HG03139 (cell line): ENCODE measurements at regions not wholly inside any gene's neighbourhood (a gene's known extent, or its start where the extent isn't known, plus 50 kb on each side); places are given as distances from the start of the nearest gene placed in this dataset.

Experiments used
- ATAC-seq: cut with Tn5 transposase; IDR thresholded peaks from one replicate; pipeline ENCODE4 v1.9.1; 2021; ENCODE audit not compliant: unreplicated experiment

DNA sequence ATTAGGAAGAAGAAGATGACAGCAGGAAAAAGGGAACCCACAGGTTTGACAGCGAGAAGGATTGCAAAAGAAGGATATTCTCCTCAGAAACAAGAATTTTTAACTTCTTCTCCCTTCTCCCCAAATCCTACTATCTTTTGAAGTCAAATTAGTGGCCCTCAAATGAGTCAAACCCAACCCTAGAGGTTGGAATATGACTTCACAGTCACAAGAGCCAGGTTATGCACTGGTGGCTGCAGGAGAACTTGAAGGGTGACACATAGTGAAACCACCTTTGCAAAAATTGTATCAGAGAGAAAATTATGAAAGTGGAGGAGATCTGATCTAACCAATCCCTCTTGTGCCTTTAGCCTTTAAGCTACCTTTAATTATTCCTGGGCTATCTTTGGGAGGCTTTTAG, 386.2 kb upstream of the CCDC196 start:
- ATAC-seq: no peak

DNA sequence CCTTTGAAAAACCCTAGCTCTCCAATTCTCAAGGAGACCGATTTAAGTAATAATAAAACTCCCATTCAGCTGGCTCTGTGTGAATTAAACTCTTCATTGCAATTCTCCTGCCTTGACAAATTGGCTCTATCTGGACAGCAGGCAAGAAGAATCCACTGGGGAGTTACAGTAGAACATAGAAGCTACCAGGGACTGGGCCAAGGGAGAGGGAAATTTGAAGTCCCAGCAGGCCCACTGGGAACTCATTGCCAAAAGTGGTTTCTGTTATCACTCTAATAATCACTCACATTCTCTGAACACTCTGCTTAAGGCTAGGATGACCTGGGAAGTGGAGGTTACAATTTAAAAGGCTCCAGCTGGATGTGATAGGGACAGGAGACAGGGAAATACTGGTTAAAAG, 384.5 kb upstream of the CCDC196 start:
- ATAC-seq: no peak

DNA sequence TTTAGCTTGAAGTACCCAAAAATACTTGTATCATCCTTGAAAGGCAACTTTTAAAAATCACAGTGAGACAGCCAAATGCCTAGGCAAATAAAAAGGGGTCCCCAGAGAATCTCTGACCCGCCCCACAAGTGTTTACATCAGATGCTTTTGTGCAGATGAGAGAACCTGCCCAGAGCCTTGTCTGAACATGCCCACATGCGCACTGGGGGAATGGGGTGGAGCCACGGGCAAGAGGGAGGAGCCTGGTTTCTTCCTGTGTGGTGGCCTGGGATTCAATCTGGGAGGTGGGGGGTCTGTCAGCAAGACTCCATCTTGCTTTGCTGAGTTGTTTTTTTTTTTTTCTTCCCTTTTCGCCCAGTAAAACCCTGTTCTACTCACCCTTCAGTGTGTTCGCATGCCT, 381.7 kb upstream of the CCDC196 start:
- ATAC-seq: no peak

DNA sequence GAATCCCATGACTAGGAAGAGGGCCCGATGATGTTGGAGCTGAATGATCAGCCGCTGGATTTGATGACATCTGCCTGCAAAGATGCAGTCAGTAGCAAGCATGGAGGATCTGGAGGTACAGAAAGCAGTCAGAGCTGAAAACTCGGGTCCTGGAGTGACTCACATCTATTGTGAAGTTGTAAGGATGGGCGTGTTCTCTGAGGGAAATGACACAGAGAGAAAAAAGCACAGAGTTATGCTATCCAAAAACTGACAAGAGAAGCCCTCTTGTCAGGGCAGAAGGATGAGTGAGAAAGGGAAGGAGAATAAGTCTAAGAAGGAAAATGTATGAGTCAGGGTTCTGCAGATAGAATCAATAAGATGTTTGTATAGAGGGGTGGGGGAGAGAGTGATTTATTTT, 380.4 kb upstream of the CCDC196 start:
- ATAC-seq: no peak

DNA sequence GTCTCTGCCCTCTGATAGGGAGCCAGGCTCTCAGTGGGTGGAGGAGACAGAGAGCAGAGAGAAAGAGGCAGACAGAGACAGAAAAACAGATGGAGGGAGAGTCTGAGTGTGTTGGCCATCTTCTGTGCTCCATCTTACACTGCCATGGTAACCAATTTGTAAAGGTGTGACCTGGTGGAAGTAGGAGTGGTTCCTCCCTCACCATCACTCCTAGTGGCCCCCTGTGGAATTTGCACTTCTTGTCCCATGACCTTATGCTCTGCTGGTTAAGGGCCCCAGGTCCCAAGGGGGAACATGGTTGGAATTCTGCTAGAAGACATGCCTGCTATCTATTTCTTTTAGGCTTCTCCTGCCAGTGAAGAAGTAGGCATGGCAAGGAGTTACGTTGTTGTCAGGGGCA, 376.7 kb upstream of the CCDC196 start:
- no peak for ATAC-seq

DNA sequence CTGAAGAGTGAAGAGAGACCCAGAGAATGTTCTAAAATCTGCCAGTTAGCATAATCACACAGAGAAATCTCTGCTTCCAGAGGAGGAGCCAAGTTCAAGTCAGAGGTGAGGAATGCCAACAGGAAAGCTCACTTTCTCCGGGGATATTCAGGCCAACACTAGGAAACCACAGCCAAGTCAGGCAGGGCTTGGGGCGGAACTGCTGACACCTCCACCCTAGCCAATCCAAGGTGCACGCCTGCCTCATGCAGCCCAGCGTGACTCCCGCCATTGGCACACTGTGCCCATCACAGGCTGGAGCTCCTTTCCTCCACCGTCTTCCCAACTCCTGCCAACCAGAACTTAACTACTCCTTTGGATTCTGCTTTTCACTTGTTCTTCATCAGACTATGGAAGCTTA, 374.3 kb upstream of the CCDC196 start:
- ATAC-seq: no peak

DNA sequence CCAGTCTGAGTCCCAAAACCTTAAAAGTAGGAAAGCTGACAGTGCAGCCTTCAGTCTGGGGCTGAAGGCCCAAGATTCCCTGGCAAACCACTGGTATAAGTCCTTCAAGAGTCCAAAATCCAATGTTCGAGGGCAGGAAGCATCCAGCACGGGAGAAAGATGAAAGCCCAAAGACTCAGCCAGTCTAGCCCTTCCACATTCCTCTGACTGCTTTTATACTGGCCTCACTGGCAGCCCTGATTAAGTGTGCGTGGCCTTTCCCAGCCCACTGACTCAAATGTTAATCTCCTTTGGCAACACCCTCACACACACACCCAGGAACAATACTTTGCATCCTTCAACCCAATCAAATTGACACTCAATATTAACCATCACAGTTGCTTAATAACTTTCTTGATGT, 372.1 kb upstream of the CCDC196 start:
- no peak for ATAC-seq

DNA sequence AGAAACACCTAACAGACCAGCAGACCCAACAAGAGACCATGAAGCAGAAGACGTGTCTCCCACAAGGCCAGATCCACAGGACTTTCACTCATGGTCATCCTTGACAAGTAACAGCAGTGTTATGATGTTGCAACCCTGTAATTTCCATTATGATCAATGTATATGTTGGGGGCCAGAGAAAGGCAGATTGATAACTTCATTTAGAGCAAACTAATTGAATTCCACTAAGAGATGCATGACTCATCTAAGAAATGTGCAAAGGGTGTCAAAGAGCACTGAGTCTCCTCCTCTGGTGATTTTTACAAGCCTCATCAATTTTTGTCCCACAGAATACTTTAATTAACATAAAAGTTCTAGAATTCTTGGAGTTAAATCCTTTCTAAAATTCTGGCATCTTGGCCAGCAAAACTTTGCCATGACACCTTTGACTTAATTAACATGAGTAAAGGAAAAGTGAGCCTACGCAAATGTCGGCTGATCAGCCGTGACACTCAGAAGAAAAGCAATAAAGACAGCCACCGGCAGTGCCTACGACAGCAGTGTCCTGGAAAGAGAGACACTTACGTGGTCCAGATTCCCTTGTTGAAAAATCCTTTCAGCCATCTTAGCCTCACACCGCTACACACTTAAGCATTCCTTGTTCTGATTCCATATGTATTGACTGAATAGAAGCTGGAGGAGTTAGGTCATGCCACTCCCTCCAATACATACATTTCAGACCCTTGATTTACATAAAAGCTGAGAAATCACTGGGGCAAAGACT, 370.2 kb upstream of the CCDC196 start:
- no peak for ATAC-seq

DNA sequence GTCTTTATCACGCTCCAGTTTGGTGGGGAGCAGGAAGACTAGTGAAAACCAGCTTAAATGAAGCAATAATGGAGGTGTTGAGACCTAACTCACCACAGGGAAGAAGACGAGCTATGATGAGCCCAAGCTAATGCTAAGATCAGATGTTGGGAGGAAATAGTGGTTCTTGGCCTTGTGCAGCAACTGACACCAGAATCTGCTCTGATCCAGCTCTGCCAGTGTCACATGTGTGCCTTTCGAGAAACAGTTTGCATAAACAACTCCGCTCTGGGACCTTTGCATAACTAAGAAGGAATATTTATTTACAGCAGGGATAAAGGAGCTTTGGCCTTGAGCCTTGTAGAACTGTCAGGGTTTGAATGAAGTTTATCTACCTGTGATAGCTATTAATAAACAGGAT, 369.4 kb upstream of the CCDC196 start:
- ATAC-seq: no peak

DNA sequence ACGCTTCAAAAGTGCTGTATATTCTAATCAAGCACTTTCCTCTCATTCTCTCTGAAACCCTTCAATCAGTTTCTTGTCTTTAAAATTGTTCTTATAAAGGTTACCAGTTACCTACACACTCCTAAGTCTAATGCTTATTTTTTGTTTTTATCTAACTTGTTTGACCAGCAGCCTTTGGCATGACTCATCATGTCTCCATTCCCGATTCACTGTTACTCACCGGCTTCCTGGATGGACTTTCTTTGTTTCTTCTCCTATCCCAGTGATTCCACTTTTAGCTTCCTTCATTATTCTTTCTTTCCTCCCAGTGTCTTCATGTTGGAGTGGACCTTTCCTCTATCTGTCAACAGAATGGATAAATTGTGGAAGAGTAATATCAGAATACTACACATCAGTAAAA, 368.6 kb upstream of the CCDC196 start:
- ATAC-seq: no peak

DNA sequence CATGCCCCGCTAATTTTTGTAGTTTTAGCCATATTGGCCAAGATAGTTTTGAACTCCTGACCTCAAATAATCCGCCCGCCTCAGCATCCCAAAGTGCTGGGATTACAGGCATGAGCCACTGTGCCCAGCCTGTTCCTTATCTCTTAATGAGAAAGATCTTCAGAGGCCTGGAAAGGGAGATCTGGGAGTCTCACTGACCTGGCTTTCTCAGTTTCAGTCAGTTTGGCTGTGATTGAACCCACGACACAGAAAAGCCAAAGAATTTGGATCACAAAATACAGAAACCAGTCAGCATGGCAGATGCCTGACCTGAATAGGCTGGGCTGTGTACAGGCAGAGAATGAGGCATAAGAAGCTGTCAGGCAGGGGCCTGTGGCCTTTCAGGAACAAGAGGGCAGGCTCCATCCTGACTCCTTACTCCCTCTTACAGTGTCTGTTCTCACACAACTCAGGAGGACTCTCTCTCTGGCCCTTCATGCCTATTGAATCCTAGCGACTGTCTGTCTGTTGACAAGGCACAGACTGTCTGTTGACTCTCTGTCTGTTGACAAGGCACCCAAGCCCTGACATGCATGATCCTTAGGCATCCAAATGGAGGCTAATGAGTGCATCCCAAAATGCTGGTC, 366.5 kb upstream of the CCDC196 start:
- ATAC-seq: no peak

DNA sequence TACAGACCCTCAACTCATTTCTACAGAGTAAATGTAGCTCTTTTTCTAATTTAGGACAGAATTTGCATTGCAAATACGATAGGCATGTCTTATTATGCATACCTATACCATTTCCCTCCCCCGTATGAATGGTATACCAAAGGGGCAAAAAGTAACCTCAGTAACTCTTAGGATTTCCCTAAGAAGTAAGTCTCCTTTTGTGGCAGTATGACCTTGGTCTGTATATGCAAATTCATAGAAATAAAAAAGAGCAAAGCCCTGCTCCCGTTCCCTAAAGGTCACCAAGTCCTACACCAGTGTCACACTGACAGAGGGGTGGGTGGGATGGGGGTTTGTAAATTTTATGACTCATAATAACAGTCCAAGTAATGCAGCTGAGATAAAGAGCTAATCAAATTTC, 365.8 kb upstream of the CCDC196 start:
- no peak for ATAC-seq

DNA sequence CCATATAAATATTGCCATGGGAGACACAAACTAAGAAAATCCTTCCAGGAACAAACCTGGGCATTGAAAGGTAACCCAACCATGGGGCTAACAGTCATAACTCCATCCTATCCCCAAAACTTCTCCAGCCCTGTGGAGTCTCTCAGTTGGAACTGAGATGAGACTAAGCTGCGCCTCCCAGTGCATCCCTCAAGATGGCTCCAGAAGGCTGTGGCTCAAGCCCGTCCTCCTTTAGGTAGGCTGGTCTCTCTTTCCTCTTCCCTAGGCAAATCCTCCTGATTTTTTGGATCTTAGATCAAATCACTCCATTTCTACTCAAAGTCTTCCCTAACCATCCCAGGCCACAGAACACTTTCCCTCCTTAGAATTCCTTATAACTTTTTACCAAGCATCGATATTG, 364.3 kb upstream of the CCDC196 start:
- no peak for ATAC-seq

DNA sequence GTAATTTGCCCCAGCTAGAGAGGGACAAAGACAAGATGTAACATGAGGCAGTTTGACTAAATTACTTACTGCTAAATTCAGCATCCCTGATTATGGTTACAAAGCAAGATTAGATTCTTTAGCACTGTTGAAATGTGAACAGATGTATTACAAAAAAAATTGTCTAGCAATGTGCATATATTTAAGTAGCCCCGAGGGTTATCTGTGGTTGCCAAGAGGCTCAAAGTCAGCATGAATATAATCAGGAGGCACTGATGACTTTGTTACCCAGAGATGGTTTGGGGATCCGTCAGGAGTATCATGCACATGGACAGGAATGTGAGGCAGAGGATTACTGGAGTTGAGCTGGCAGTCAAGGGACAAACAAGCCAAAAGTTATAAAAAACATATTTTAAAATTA, 356.9 kb upstream of the CCDC196 start:
- no peak for ATAC-seq

DNA sequence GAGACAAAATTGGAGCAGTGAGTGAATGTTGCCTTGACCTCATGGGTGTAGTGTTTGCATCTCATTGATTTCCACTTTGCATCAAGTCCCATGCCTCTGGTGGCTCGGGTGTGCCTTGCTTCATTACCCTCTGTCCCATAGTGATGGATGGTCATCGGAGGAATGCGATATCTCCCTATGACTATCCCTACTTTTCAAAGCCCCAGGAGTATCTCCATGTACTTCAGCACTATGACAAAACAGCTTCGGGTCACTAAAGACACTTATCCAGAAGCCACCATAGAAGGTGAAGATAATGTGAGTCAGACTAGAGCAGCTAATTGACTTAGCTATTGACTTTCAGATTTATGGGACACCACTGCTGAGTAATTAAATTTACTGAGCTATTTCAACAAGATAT, 355.1 kb upstream of the CCDC196 start:
- ATAC-seq: no peak

DNA sequence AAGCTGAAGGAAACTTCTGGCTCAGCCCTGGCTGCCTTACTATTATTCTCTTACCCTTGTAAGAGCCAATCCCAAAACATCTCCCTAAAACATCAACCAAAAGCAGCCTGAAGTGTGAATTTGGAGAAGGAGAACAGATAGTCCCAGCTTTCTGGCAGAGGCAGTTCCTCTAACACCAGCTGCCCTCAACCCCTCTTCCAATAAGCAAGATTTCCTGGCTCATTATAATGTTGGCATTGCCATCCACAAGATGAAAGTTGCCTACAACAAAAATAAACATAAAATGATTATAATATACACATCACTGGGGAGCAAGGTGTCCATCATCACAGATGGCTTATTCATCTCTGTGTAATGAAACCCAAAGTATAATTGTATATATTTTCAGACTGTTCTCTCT, 352.5 kb upstream of the CCDC196 start:
- ATAC-seq: no peak

DNA sequence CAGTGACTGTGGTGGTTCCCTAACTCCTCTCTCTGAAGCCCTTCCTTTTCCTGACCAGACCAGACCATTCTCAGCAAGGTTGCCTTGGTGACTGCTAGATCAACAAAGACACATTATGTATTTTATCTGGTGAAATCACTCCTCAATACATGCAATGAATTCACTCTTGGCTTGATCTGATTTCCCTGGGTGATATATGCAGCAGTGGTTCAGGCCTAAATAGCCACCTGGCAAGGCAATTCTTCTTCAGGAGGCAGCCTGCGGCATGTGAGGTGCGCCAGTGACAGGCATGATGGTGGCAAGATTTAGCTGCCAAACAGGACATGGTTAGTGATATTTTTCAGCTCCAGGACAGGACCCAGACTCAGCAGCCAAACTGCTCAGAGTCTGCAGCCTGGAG, 350.3 kb upstream of the CCDC196 start:
- no peak for ATAC-seq

DNA sequence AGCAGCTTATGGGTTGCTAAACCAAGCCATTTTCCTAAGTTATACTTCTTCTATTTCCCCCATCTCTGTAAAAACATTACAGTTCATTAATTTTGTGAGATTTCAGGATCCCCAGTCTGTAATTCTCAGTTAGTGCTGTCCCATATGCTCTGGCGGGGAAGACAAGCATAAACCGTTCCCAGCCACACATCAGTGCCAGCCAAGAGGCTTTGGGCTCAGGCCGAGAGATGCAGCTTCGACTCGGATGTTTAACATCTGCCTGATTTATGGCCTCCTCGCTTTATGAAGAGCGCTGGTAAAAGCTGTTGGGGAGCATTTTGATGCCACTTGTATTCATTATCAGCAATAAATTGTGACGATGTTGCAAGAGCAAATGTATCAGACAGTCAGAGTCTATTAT, 349.1 kb upstream of the CCDC196 start:
- ATAC-seq: no peak

DNA sequence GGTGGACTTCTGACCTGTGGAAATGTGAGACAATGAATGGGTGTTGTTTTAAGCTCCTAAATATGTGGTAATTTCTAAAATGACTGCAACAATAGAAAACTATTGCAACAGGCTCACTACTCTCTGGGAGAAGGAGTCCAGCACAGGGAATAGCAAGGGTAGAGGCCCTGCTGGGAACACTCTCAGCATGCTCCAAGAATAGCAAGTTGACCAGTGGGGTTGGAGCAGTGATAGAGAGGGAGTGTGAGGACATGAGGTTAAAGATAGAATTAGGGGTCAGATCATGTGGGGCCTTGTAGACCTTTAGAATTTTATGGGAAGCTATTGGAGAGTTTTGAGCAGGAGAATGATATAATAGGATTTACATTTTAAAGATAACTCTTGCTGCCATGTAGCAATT, 346.7 kb upstream of the CCDC196 start:
- no peak for ATAC-seq

DNA sequence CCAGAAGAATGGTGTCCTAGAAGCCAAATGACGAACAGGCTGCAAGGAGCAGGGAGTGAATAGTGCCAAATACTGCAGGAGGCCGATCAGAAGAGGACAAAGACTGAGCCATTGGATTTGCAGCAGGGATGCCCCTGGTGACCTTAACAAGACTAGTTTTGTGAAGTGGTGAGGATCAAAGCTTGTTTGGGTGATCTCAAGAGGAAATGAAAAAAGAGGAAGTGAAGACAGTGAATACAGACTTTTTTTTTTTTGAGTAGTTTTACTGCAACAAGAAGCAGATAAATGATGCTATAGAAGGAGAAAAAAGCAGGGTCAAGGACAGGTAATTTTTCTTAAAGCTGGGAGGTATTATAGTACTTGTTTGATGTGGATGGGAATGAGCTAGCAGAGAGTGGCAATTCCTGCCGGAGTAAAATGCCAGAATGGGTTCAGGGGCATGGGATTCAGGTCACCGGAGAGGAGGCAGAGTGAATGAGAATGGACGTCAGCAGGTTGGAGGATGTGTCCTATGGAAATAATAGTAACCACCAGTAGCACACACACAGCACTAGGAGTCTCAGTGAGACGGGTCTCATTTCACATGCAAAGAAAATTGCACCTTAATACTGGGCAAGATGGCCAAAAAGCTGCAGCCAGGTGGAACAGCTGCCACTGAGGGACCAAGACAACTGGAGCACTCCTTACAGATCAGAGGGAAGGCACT, 345.8 kb upstream of the CCDC196 start:
- peak; percentile 83 for ATAC-seq

DNA sequence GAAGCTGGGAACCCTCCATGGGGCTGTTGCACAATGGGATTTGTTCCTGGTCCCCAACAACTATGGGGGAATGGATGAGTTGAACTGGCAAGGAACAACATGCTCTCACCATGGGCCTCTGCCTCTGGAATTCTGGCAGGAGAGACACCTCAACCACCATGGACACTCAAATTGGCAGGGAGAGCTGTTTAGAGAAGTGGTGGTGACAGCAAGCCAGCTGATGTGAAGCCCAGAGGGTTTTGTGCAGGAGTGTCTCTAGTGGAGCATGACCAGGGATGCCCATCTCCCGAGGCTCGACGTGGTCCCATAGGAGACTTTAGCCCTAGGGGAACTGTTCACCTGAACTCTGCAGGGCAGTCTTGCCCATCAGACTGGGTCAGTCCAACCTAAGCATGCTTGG, 345.2 kb upstream of the CCDC196 start:
- no peak for ATAC-seq

DNA sequence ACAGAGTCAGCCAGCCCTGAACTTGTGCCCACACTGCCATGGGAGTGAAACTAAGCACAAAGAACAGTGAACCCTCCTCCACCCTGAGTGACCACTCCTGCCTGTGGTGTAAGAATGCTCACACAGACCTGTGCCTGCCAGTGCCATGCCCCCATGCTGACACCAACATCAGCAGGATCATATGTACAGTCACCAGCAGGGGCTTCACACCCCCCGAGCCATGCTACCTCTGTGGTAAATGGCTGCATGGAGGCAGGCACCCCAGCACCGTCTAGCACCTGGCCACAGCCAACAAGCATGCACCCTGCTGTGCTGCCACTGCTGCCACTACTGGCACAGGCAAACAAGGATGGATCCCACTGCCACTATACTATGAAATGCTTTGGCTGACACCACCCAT, 344.4 kb upstream of the CCDC196 start:
- ATAC-seq: no peak
